Fibroblast of pulmonary artery (primary cell): ENCODE measurements at regions not wholly inside any gene's neighbourhood (a gene's known extent, or its start where the extent isn't known, plus 50 kb on each side); places are given as distances from the start of the nearest gene placed in this dataset.
A peak's percentile ranks its signal among the peaks of the same experiment; 100 is the strongest.

ENCODE experiments used
- DNase-seq: peaks from one replicate; pipeline ENCODE4 v3.0.0-alpha.2; 2010; ENCODE audit warnings: low read depth
- H3K4me3 ChIP-seq: replicated peaks from 2 replicates; pipeline ENCODE4 v1.5.1; 2011; ENCODE audit warnings: low read depth, mild to moderate bottlenecking, control low read depth, low read length, moderate library complexity
- CTCF ChIP-seq: IDR thresholded peaks from 2 replicates; pipeline ENCODE4 v1.5.1; 2011; ENCODE audit warnings: mild to moderate bottlenecking, control low read depth, low read length, inconsistent platforms; ENCODE audit errors: missing control alignments

- no peak overlapping the region for H3K4me3 ChIP-seq
- DNase-seq = no peak
- no peak for TF ChIP-seq CTCF
These were observed 451.8 kb downstream of the COL12A1 start for GRCh38 chr6:74753883-74754600.

- no peak overlapping the region for H3K4me3 ChIP-seq
These were observed 453.6 kb downstream of the COL12A1 start for GRCh38 chr6:74752303-74752702.

GRCh38 chr6:74750826-74751225 is 455.0 kb downstream of the COL12A1 start:
- no peak for TF ChIP-seq CTCF
- no peak overlapping the region for H3K4me3 ChIP-seq
- no peak for DNase-seq

More at GRCh38 chr6:74752303-74752702, 453.6 kb downstream of the COL12A1 start:
- TF ChIP-seq CTCF = no peak
- peak; percentile 1 for DNase-seq

GRCh38 chr6:74749211-74750147 is 456.4 kb downstream of the COL12A1 start:
- H3K4me3 ChIP-seq = no peak overlapping the region
- no peak for TF ChIP-seq CTCF
- DNase-seq = peak; percentile 69

GRCh38 chr6:74745670-74746069 is 460.2 kb downstream of the COL12A1 start:
- no peak for TF ChIP-seq CTCF
- no peak for DNase-seq
- H3K4me3 ChIP-seq = no peak overlapping the region

GRCh38 chr6:74742793-74743508 is 462.9 kb downstream of the COL12A1 start:
- no peak for TF ChIP-seq CTCF
- DNase-seq = no peak
- no peak overlapping the region for H3K4me3 ChIP-seq
